NB4 (cell line): ENCODE measurements at regions not wholly inside any gene's neighbourhood (a gene's known extent, or its start where the extent isn't known, plus 50 kb on each side); places are given as distances from the start of the nearest gene placed in this dataset.

Experiments
- DNase-seq: peaks from one replicate; pipeline ENCODE4 v3.0.0; 2010; ENCODE audit warnings: low read depth
- H3K4me3 ChIP-seq: one replicate; pipeline ENCODE4 v1.5.1; 2011; ENCODE audit warnings: mild to moderate bottlenecking, low read depth, low read length, moderate library complexity
- CTCF ChIP-seq: IDR thresholded peaks from one replicate; pipeline ENCODE4 v1.5.1; 2012; ENCODE audit warnings: low read depth, low read length
- MYC ChIP-seq: IDR thresholded peaks from 2 replicates; pipeline ENCODE4 v1.6.1; 2011; ENCODE audit warnings: low read depth, low read length
- POLR2A ChIP-seq: IDR thresholded peaks from 2 replicates; pipeline ENCODE4 v1.6.1; 2011; ENCODE audit warnings: mild to moderate bottlenecking; ENCODE audit not compliant: insufficient read length; ENCODE audit errors: extremely low read depth
- TF ChIP-seq, protein P1 (sequence below): IDR thresholded peaks from 2 replicates; pipeline ENCODE4 v1.6.1; 2011; ENCODE audit warnings: low read depth, low read length

GRCh38 chr12:84355561-84355960 is 557.0 kb downstream of the SLC6A15 start:
- no peak for DNase-seq
- no peak overlapping the region for H3K4me3 ChIP-seq
- TF ChIP-seq MYC (no peak), POLR2A (no peak), CTCF (no peak)
- TF ChIP-seq, protein P1, sequence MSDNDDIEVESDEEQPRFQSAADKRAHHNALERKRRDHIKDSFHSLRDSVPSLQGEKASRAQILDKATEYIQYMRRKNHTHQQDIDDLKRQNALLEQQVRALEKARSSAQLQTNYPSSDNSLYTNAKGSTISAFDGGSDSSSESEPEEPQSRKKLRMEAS: no peak

- no peak for DNase-seq
- TF ChIP-seq MYC: no peak
- TF ChIP-seq POLR2A: no peak
- TF ChIP-seq, protein P1: no peak
- no peak for TF ChIP-seq CTCF
- no peak overlapping the region for H3K4me3 ChIP-seq
Observed at GRCh38 chr12:84348582-84348981, 564.0 kb downstream of the SLC6A15 start.

DNA sequence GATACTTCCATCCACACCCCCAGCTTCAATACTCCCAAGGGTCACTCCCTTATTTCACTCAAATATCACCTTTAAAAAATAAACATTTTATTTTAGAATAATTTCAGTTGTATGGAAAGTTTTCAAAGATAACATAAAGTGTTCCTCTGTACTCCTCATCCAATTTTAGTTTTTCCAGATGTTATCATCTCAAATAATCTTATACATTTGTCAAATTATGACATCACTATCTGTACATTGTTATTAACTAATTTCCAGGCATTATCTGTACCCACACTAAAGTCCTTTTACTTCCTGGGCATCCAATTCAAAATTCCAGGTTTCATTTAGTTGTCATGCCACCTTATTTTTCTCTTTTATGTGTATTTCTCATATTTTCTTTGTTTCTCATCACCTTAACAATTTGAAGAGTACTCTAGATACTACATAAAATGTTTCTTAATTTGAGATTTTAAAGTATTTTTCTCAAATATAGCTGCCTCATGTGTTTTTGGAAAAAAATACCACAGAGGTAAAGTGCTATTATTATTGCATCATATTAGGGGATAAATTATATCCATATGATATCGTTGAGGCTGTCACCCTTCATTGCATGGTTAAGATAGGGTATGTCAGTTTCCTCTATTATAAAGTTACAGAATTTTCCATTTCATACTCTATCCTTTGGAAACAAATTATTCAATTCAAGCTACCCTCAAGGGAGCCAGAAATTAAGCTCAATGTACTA is 571.0 kb downstream of the SLC6A15 start:
- TF ChIP-seq MYC: no peak
- no peak for TF ChIP-seq CTCF
- TF ChIP-seq, protein P1: no peak
- TF ChIP-seq POLR2A: no peak

GRCh38 chr12:84336231-84336630 is 576.4 kb downstream of the SLC6A15 start:
- no peak for DNase-seq
- TF ChIP-seq, protein P1: no peak
- no peak for TF ChIP-seq MYC
- no peak overlapping the region for H3K4me3 ChIP-seq

More for the DNA sequence above, 571.0 kb downstream of the SLC6A15 start:
- DNase-seq: no peak
- no peak overlapping the region for H3K4me3 ChIP-seq

- TF ChIP-seq, protein P1: no peak
- TF ChIP-seq POLR2A (no peak), MYC (no peak), CTCF (no peak)
- H3K4me3 ChIP-seq: no peak overlapping the region
- DNase-seq: no peak
Observed at GRCh38 chr12:84329938-84330337, 582.7 kb downstream of the SLC6A15 start.

- DNase-seq: no peak
Observed at GRCh38 chr12:84315926-84316325, 596.7 kb downstream of the SLC6A15 start.

More at GRCh38 chr12:84315926-84316325, 596.7 kb downstream of the SLC6A15 start:
- no peak for TF ChIP-seq CTCF
- no peak for TF ChIP-seq POLR2A
- no peak for TF ChIP-seq MYC
- TF ChIP-seq, protein P1: no peak
- H3K4me3 ChIP-seq: no peak overlapping the region
